MM.1S (cell line): ENCODE measurements at regions not wholly inside any gene's neighbourhood (a gene's known extent, or its start where the extent isn't known, plus 50 kb on each side); places are given as distances from the start of the nearest gene placed in this dataset.

Source experiments
- DNase-seq: peaks from one replicate; pipeline ENCODE4 v3.0.0-alpha.2; 2015
- H2AFZ ChIP-seq: fragments of 300-600 bp; sonication (generic); 2 replicates; pipeline ENCODE4 v1.6.0; 2016; ENCODE audit warnings: antibody characterized with exemption, low read length
- H3F3A ChIP-seq: fragments of 300-600 bp; sonication (generic); 2 replicates; pipeline ENCODE4 v1.6.1; 2016; ENCODE audit warnings: mild to moderate bottlenecking, antibody characterized with exemption, low read length, moderate library complexity, mixed read lengths; ENCODE audit not compliant: insufficient read depth
- H3K27ac ChIP-seq: fragments of 300-600 bp; sonication (generic); 2 replicates; pipeline ENCODE4 v1.5.1; 2016; ENCODE audit warnings: mild to moderate bottlenecking, low read length
- H3K27me3 ChIP-seq: fragments of 300-600 bp; sonication (generic); replicated peaks from 2 replicates; pipeline ENCODE4 v1.6.0; 2016; ENCODE audit warnings: low read length; ENCODE audit not compliant: insufficient read depth
- H3K36me3 ChIP-seq: fragments of 300-600 bp; sonication (generic); replicated peaks from 2 replicates; pipeline ENCODE4 v1.6.1; 2016; ENCODE audit warnings: mild to moderate bottlenecking, low read length, mixed read lengths; ENCODE audit not compliant: insufficient read depth
- H3K4me1 ChIP-seq: fragments of 300-600 bp; sonication (generic); 2 replicates; pipeline ENCODE4 v1.6.1; 2016; ENCODE audit warnings: low read length, mixed read lengths
- H3K4me2 ChIP-seq: fragments of 300-600 bp; sonication (generic); 2 replicates; pipeline ENCODE4 v1.6.0; 2016; ENCODE audit warnings: low read depth, low read length
- H3K4me3 ChIP-seq: fragments of 300-600 bp; sonication (generic); 2 replicates; pipeline ENCODE4 v1.5.1; 2016; ENCODE audit warnings: low read length, mixed read lengths
- H3K79me2 ChIP-seq: fragments of 300-600 bp; sonication (generic); 2 replicates; pipeline ENCODE4 v1.6.1; 2016; ENCODE audit warnings: mixed run types, low read length, mixed read lengths
- H3K9ac ChIP-seq: fragments of 300-600 bp; sonication (generic); 2 replicates; pipeline ENCODE4 v1.6.1; 2016; ENCODE audit warnings: low read length, mixed read lengths
- H3K9me2 ChIP-seq: fragments of 300-600 bp; sonication (generic); replicated peaks from 2 replicates; pipeline ENCODE4 v1.6.1; 2016; ENCODE audit warnings: mild to moderate bottlenecking, low read length, mixed read lengths; ENCODE audit not compliant: insufficient read depth
- H3K9me3 ChIP-seq: fragments of 300-600 bp; sonication (generic); replicated peaks from 2 replicates; pipeline ENCODE4 v1.6.1; 2016; ENCODE audit warnings: mild to moderate bottlenecking, low read length, mixed read lengths; ENCODE audit not compliant: insufficient read depth
- H4K20me1 ChIP-seq: fragments of 300-600 bp; sonication (generic); 2 replicates; pipeline ENCODE4 v1.6.1; 2016; ENCODE audit warnings: mild to moderate bottlenecking, low read length, moderate library complexity, mixed read lengths; ENCODE audit not compliant: insufficient read depth
- EZH2 ChIP-seq: fragments of 300-600 bp; sonication (generic); optimal IDR thresholded peaks from 2 replicates; pipeline ENCODE3; 2017; ENCODE audit warnings: low read depth, mild to moderate bottlenecking, antibody characterized with exemption, low read length, mixed read lengths
- EZH2phosphoT487 ChIP-seq: fragments of 300-600 bp; sonication (generic); IDR thresholded peaks from 2 replicates; pipeline ENCODE4 v1.6.1; 2018; ENCODE audit warnings: antibody characterized with exemption, low read length
- TF ChIP-seq, protein P1 (sequence below): fragments of 300-600 bp; sonication (generic); IDR thresholded peaks from 2 replicates; pipeline ENCODE4 v1.5.1; 2016; ENCODE audit warnings: antibody characterized with exemption, low read length, mixed read lengths

DNA sequence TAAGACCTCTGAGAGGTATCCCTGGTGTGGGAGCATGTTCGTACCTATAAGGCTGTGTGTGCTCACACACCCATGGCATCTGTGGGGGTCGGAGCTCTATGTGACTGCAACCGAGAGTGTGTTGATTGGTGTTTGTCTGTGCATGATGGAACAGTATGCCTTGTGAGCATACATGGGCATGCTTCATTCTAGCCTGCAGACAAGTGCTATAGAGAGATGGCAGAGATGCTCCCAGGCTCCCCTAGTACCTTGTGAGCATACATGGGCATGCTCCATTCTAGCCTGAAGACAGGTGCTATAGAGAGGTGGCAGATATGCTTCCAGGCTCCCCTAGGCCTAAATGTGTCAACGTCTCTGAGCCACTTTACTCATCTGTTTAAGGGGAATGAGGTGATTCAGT, 447.5 kb downstream of the INSC start:
- no peak overlapping the region for H3K4me2 ChIP-seq
- H3K79me2 ChIP-seq = no peaks in the 10 kb centered on the region
- no peaks in the 10 kb centered on the region for H3K9me2 ChIP-seq
- H3K4me1 ChIP-seq = no peaks in the 10 kb centered on the region
- TF ChIP-seq EZH2 (no peak), EZH2phosphoT487 (no peak)
- TF ChIP-seq, protein P1, sequence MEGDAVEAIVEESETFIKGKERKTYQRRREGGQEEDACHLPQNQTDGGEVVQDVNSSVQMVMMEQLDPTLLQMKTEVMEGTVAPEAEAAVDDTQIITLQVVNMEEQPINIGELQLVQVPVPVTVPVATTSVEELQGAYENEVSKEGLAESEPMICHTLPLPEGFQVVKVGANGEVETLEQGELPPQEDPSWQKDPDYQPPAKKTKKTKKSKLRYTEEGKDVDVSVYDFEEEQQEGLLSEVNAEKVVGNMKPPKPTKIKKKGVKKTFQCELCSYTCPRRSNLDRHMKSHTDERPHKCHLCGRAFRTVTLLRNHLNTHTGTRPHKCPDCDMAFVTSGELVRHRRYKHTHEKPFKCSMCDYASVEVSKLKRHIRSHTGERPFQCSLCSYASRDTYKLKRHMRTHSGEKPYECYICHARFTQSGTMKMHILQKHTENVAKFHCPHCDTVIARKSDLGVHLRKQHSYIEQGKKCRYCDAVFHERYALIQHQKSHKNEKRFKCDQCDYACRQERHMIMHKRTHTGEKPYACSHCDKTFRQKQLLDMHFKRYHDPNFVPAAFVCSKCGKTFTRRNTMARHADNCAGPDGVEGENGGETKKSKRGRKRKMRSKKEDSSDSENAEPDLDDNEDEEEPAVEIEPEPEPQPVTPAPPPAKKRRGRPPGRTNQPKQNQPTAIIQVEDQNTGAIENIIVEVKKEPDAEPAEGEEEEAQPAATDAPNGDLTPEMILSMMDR = no peak
- no peaks in the 10 kb centered on the region for H3K36me3 ChIP-seq
- no peak for DNase-seq
- H3K27ac ChIP-seq = no peak overlapping the region
- no peaks in the 10 kb centered on the region for H3F3A ChIP-seq
- H3K9ac ChIP-seq = no peak overlapping the region
- no peak overlapping the region for H3K4me3 ChIP-seq
- H3K9me3 ChIP-seq = no peaks in the 10 kb centered on the region
- H4K20me1 ChIP-seq = no peaks in the 10 kb centered on the region
- H3K27me3 ChIP-seq = no peaks in the 10 kb centered on the region
- H2AFZ ChIP-seq = no peak overlapping the region

DNA sequence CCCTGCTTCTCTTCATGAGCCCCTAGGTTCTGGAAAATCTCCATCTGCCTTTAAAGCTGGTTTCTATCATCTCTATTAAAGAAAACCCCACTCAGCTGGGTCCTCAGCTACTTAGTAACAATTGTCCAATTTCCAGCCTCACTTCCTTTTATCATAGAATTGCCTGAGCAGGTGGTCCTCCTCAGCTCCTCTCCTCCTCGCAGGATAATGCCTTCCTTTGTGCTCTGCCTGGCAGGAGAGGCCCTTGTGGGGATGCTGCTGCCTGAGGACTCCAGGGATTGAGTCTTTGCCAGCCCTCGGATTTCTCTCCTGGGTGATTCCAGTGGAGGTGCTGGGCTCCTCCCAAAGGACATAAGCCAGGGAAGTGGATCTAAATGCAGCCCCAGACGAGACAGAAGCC, 448.3 kb downstream of the INSC start:
- H3K4me3 ChIP-seq = no peak overlapping the region
- TF ChIP-seq, protein P1 = no peak
- TF ChIP-seq EZH2 (no peak), EZH2phosphoT487 (no peak)
- no peaks in the 10 kb centered on the region for H3K27me3 ChIP-seq
- H2AFZ ChIP-seq = no peak overlapping the region
- no peaks in the 10 kb centered on the region for H3K9me3 ChIP-seq
- no peaks in the 10 kb centered on the region for H3K79me2 ChIP-seq
- H4K20me1 ChIP-seq = no peaks in the 10 kb centered on the region
- H3K4me1 ChIP-seq = no peaks in the 10 kb centered on the region
- no peak overlapping the region for H3K27ac ChIP-seq
- DNase-seq = no peak
- no peak overlapping the region for H3K9ac ChIP-seq
- H3F3A ChIP-seq = no peaks in the 10 kb centered on the region
- no peaks in the 10 kb centered on the region for H3K36me3 ChIP-seq
- H3K9me2 ChIP-seq = no peaks in the 10 kb centered on the region
- no peak overlapping the region for H3K4me2 ChIP-seq

DNA sequence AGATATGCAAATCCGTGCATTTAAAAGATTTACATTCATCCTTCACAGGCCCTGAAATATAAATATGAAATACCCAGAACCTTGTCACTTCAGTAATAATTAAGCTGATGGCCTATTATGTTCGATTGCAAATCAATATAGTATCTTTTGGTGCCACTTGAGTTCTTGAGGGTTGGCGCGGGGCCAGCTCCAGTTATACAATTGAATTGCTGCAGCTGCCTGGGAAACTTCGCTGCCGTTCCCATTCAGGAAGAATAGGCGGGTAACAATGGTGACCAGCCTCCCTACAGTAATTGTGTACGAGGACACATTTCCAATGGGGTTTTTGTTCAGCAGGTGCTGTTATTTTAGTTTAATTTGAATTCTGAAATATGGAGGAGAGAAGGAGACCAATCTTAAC, 451.2 kb downstream of the INSC start:
- Histone ChIP-seq H3K4me3 (no peak overlapping the region), H3K4me1 (no peaks in the 10 kb centered on the region), H3K27me3 (no peaks in the 10 kb centered on the region), H3K9ac (no peak overlapping the region), H3K4me2 (no peak overlapping the region), H3F3A (no peaks in the 10 kb centered on the region), H2AFZ (no peak overlapping the region), H3K36me3 (no peaks in the 10 kb centered on the region), H4K20me1 (no peaks in the 10 kb centered on the region), H3K9me2 (no peaks in the 10 kb centered on the region), H3K79me2 (no peaks in the 10 kb centered on the region), H3K9me3 (no peaks in the 10 kb centered on the region), H3K27ac (no peak overlapping the region)
- TF ChIP-seq, protein P1 = no peak
- TF ChIP-seq EZH2 = no peak
- no peak for TF ChIP-seq EZH2phosphoT487
- DNase-seq = no peak

DNA sequence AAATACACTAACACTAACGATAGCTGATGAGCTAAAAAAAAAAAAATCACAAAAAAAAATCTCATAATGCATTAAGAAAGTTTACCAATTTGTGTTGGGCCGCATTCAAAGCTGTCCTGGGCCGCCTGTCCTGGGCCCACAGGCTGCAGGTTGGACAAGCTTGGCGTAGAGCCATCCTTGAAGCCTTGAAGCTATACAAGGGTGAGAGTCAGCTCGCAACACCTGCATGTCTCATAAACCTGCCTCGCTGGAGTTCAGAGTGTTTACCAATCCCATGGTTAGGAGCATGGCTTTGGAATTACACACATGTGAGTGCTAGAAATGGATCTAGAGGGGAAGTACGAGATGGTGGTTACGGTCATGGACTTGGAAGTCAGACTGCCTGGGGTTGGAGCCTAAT, 453.7 kb downstream of the INSC start:
- TF ChIP-seq, protein P1 = no peak
- TF ChIP-seq EZH2phosphoT487 = no peak
- Histone ChIP-seq H3K36me3 (no peaks in the 10 kb centered on the region), H3K79me2 (no peaks in the 10 kb centered on the region), H4K20me1 (no peaks in the 10 kb centered on the region), H3K9ac (no peak overlapping the region), H3F3A (no peaks in the 10 kb centered on the region), H3K4me3 (no peak overlapping the region), H3K27me3 (no peaks in the 10 kb centered on the region), H3K27ac (no peak overlapping the region), H2AFZ (no peak overlapping the region), H3K4me2 (no peak overlapping the region), H3K9me2 (no peaks in the 10 kb centered on the region), H3K9me3 (no peaks in the 10 kb centered on the region), H3K4me1 (no peaks in the 10 kb centered on the region)
- no peak for DNase-seq
